MCF 10A (cell line): ENCODE measurements at regions not wholly inside any gene's neighbourhood (a gene's known extent, or its start where the extent isn't known, plus 50 kb on each side); places are given as distances from the start of the nearest gene placed in this dataset.
"Not testable (repeated sequence)": the region's sequence is repeated elsewhere in the genome, so short reads cannot be mapped to it uniquely, and the experiment has no call there.

Source experiments
- BruUV-seq: library from RNA; stranded (reverse); fragments of 400-500 nt; replicated peaks from 2 replicates; lab custom pipeline; 2021; lab: Mats Ljungman, UMichigan
- CTCF ChIA-PET: fragments of 300-600 bp; sonication (Branson Sonifier 250); formaldehyde crosslinking; extraction: SDS; loops from one replicate; lab custom pipeline; 2021; ENCODE audit warnings: antibody characterized with exemption, inconsistent platforms; lab: Yijun Ruan, JAX
- POLR2A ChIA-PET: fragments of 300-600, 350-650 bp; sonication (Branson Sonifier 250); formaldehyde crosslinking; extraction: SDS; loops from one replicate; lab custom pipeline; 2020; ENCODE audit warnings: antibody characterized with exemption, inconsistent platforms; lab: Yijun Ruan, JAX
- DNase-seq: peaks from one replicate; pipeline ENCODE4 v3.0.0-alpha.2; 2018; ENCODE audit not compliant: unreplicated experiment
- H3K27ac Mint-ChIP-seq: one replicate; pipeline ENCODE4 v1.8.0; 2022; ENCODE audit warnings: mild to moderate bottlenecking, low read depth, mixed read lengths; ENCODE audit not compliant: unreplicated experiment
- H3K27me3 Mint-ChIP-seq: one replicate; pipeline ENCODE4 v1.8.0; 2022; ENCODE audit warnings: mixed read lengths; ENCODE audit not compliant: insufficient read depth, unreplicated experiment
- H3K36me3 Mint-ChIP-seq: one replicate; pipeline ENCODE4 v1.8.0; 2022; ENCODE audit warnings: mild to moderate bottlenecking, moderate library complexity, mixed read lengths; ENCODE audit not compliant: insufficient read depth, unreplicated experiment
- H3K4me1 Mint-ChIP-seq: one replicate; pipeline ENCODE4 v1.8.0; 2022; ENCODE audit warnings: mixed read lengths; ENCODE audit not compliant: insufficient read depth, unreplicated experiment
- H3K4me3 Mint-ChIP-seq: one replicate; pipeline ENCODE4 v1.8.0; 2022; ENCODE audit warnings: mild to moderate bottlenecking, moderate library complexity, mixed read lengths; ENCODE audit not compliant: unreplicated experiment
- H3K9me3 Mint-ChIP-seq: one replicate; pipeline ENCODE4 v1.8.0; 2022; ENCODE audit warnings: mixed read lengths; ENCODE audit not compliant: unreplicated experiment
- CTCF ChIP-seq: fragments of 200-600 bp; IDR thresholded peaks from one replicate; pipeline ENCODE4 v1.8.0; 2022; ENCODE audit warnings: antibody characterized with exemption, mild to moderate bottlenecking; ENCODE audit not compliant: unreplicated experiment
- intact Hi-C: fragments of 100-400 bp; cut with micrococcal nuclease; formaldehyde crosslinking; loops from 2 replicates; pipeline ENCODE4 v1.14.1; 2022

GRCh38 chr11:71370020-71370747 lies 78.0 kb downstream of the DHCR7 start:
- H3K4me3 Mint-ChIP-seq: no peak overlapping the region
- BruUV-seq: no TSS peak
- no peak overlapping the region for H3K27ac Mint-ChIP-seq
- DNase-seq: no peak
- H3K9me3 Mint-ChIP-seq: peaks cover 11% of the 10 kb centered on the region
- intact Hi-C loops: no loop called here
- TF ChIP-seq CTCF: no peak
- ChIA-PET POLR2A (no interaction called here), CTCF (no interaction called here)
- no peaks in the 10 kb centered on the region for H3K36me3 Mint-ChIP-seq
- H3K4me1 Mint-ChIP-seq: no peaks in the 10 kb centered on the region
- H3K27me3 Mint-ChIP-seq: no peaks in the 10 kb centered on the region

GRCh38 chr11:71369411-71369810 lies 78.8 kb downstream of the DHCR7 start:
- no peak for DNase-seq
- Mint-ChIP-seq H3K27ac (no peak overlapping the region), H3K9me3 (peaks cover 11% of the 10 kb centered on the region), H3K4me1 (no peaks in the 10 kb centered on the region), H3K4me3 (no peak overlapping the region), H3K27me3 (no peaks in the 10 kb centered on the region), H3K36me3 (no peaks in the 10 kb centered on the region)
- BruUV-seq: no TSS peak
- intact Hi-C loops: no loop called here
- ChIA-PET CTCF (interaction anchor here (0.6 kb wide), 1 partner anchor 33 kb away, joined by 3 read pairs; no protein-coding TSS in a partner anchor), POLR2A (no interaction called here)
- TF ChIP-seq CTCF: no peak

GRCh38 chr11:71368966-71369365 lies 79.2 kb downstream of the DHCR7 start:
- ChIA-PET POLR2A (no interaction called here), CTCF (interaction anchor here (0.6 kb wide), 1 partner anchor 32 kb away, joined by 3 read pairs; no protein-coding TSS in a partner anchor)
- no peak for DNase-seq
- no peaks in the 10 kb centered on the region for H3K36me3 Mint-ChIP-seq
- intact Hi-C loops: no loop called here
- H3K9me3 Mint-ChIP-seq: peaks cover 11% of the 10 kb centered on the region
- H3K4me1 Mint-ChIP-seq: no peaks in the 10 kb centered on the region
- H3K27me3 Mint-ChIP-seq: no peaks in the 10 kb centered on the region
- BruUV-seq: no TSS peak
- H3K27ac Mint-ChIP-seq: no peak overlapping the region
- H3K4me3 Mint-ChIP-seq: no peak overlapping the region
- TF ChIP-seq CTCF: no peak

- no TSS peak for BruUV-seq
- POLR2A ChIA-PET: no interaction called here
Observed at GRCh38 chr11:71367756-71368155, 80.4 kb downstream of the DHCR7 start.

GRCh38 chr11:71367276-71367675 lies 80.9 kb downstream of the DHCR7 start:
- BruUV-seq, intact Hi-C loops, H3K4me1 Mint-ChIP-seq, H3K4me3 Mint-ChIP-seq, POLR2A ChIA-PET, CTCF ChIA-PET, H3K27ac Mint-ChIP-seq, DNase-seq, H3K36me3 Mint-ChIP-seq, H3K27me3 Mint-ChIP-seq: not testable (repeated sequence)
- peaks cover 11% of the 10 kb centered on the region for H3K9me3 Mint-ChIP-seq

More at GRCh38 chr11:71367756-71368155, 80.4 kb downstream of the DHCR7 start:
- no peak for DNase-seq
- H3K9me3 Mint-ChIP-seq: peaks cover 11% of the 10 kb centered on the region
- no peaks in the 10 kb centered on the region for H3K27me3 Mint-ChIP-seq
- H3K36me3 Mint-ChIP-seq: no peaks in the 10 kb centered on the region
- CTCF ChIA-PET: interaction anchor here (0.8 kb wide), 1 partner anchor 287 kb away, joined by 3 read pairs; no protein-coding TSS in a partner anchor
- no peak overlapping the region for H3K27ac Mint-ChIP-seq
- H3K4me3 Mint-ChIP-seq: no peak overlapping the region
- no peaks in the 10 kb centered on the region for H3K4me1 Mint-ChIP-seq
- intact Hi-C loops: no loop called here
- no peak for TF ChIP-seq CTCF
